Spinal cord (tissue), 9 donors: ENCODE measurements at regions not wholly inside any gene's neighbourhood (a gene's known extent, or its start where the extent isn't known, plus 50 kb on each side); places are given as distances from the start of the nearest gene placed in this dataset.
A peak's percentile ranks its signal among the peaks of the same experiment; 100 is the strongest.

Experiments used
- DNase-seq, 6 donors: peaks; one replicate each; pipeline versions ENCODE4 v3.0.0 to v3.0.0-alpha.2; 2013 to 2015; ENCODE audit warnings: low spot score in 6 of 6, low read depth in 4 of 6
- H3K27ac ChIP-seq: one replicate; pipeline ENCODE4 v1.5.1; 2013; ENCODE audit warnings: low read depth, low read length, control low read depth
- H3K27me3 ChIP-seq: one replicate; pipeline ENCODE4 v1.6.1; 2013; ENCODE audit warnings: low read length; ENCODE audit not compliant: control insufficient read depth, insufficient read depth
- H3K36me3 ChIP-seq: one replicate; pipeline ENCODE4 v1.6.1; 2013; ENCODE audit warnings: low read length; ENCODE audit not compliant: control insufficient read depth, insufficient read depth
- H3K4me1 ChIP-seq: one replicate; pipeline ENCODE4 v1.6.1; 2013; ENCODE audit warnings: low read length; ENCODE audit not compliant: control insufficient read depth, insufficient read depth
- H3K4me3 ChIP-seq: one replicate; pipeline ENCODE4 v1.5.1; 2013; ENCODE audit warnings: low read depth, low read length, control low read depth
- H3K9me3 ChIP-seq: one replicate; pipeline ENCODE4 v1.6.1; 2013; ENCODE audit warnings: low read length; ENCODE audit not compliant: control insufficient read depth, insufficient read depth
- WGBS: methylation state at CpG from one replicate; pipeline ENCODE4 v1.1.5; 2013; ENCODE audit warnings: missing lambda C conversion rate; ENCODE audit not compliant: insufficient coverage; 5-methylcytosine and 5-hydroxymethylcytosine counted together
- donor health status: healthy.

GRCh38 chr1:29658688-29659087 is 422.4 kb downstream of the PTPRU start:
- no peaks in the 10 kb centered on the region for H3K4me1 ChIP-seq
- no peak overlapping the region for H3K4me3 ChIP-seq
- no peak overlapping the region for H3K27ac ChIP-seq
- no CpG with 5 or more reads among the region's 1 CpG for WGBS
- H3K27me3 ChIP-seq = no peaks in the 10 kb centered on the region
- DNase-seq = no peak
- peaks cover 7% of the 10 kb centered on the region for H3K9me3 ChIP-seq
- no peaks in the 10 kb centered on the region for H3K36me3 ChIP-seq

GRCh38 chr1:29657816-29658215 is 421.5 kb downstream of the PTPRU start:
- no peak overlapping the region for H3K4me3 ChIP-seq
- H3K4me1 ChIP-seq = no peaks in the 10 kb centered on the region
- peaks cover 7% of the 10 kb centered on the region for H3K9me3 ChIP-seq
- no peak for DNase-seq
- no peaks in the 10 kb centered on the region for H3K36me3 ChIP-seq
- no peak overlapping the region for H3K27ac ChIP-seq
- no peaks in the 10 kb centered on the region for H3K27me3 ChIP-seq
- WGBS = 100% methylated on average over 1 of the region's 2 CpGs

GRCh38 chr1:29655945-29656850 is 419.9 kb downstream of the PTPRU start:
- H3K27ac ChIP-seq = no peak overlapping the region
- peak in 1 of 6 donors; percentile 40 for DNase-seq
- H3K4me1 ChIP-seq = no peaks in the 10 kb centered on the region
- no peaks in the 10 kb centered on the region for H3K27me3 ChIP-seq
- no peaks in the 10 kb centered on the region for H3K36me3 ChIP-seq
- 41% methylated on average over 7 of the region's 8 CpGs for WGBS
- peaks cover 7% of the 10 kb centered on the region for H3K9me3 ChIP-seq
- no peak overlapping the region for H3K4me3 ChIP-seq

DNA sequence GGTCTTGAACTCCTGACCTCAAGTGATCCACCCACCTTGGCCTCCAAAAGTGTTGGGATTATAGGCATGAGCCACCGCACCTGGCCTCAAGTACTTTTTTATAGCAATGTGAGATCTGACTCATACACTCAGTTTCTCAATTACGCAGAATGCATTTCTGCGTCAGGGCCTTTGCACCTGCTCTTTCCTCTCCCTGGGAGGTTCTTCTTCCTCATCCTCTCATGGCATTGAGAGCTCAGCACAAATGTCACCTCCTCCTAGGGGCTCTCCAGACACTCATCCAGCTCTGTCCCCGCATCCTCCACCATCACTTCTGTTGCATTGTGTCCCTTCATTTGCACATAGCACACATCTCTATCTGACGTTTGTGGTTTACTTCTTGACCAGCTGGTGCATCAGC is 418.8 kb downstream of the PTPRU start:
- H3K4me1 ChIP-seq = no peaks in the 10 kb centered on the region
- no peak overlapping the region for H3K27ac ChIP-seq
- no peak overlapping the region for H3K4me3 ChIP-seq
- 80% methylated on average over 5 of the region's 5 CpGs for WGBS
- DNase-seq = no peak
- no peaks in the 10 kb centered on the region for H3K36me3 ChIP-seq
- H3K9me3 ChIP-seq = peaks cover 7% of the 10 kb centered on the region
- no peaks in the 10 kb centered on the region for H3K27me3 ChIP-seq

DNA sequence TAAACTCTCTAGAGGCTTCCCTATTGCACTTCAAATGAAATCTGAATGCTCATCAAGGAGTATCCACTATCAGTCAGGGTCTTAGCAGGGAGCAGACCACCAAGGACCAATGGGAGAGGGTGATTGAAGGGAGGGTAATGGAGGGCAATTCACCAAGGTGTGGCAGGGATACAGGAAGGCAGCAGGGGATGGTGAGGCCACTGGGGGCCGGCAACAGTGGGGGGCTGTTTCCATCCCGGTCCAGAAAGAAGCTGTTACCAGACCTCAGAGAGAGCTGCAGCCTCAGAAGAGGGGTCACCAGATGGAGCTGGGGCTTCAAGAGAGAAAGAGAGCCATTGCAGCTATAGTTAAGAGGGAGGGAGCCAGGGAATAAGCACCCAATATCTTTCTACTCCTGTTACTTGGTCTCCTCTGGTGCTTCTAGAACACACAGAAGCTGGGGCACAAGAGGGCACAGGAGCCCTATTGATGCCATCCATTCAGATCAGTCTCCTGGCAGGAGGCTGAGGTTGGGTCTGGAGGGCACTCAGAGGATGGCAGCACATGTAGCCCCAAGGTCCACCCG is 417.6 kb downstream of the PTPRU start:
- no peaks in the 10 kb centered on the region for H3K36me3 ChIP-seq
- H3K4me1 ChIP-seq = no peaks in the 10 kb centered on the region
- peaks cover 1% of the 10 kb centered on the region for H3K9me3 ChIP-seq
- DNase-seq = no peak
- no peak overlapping the region for H3K4me3 ChIP-seq
- no peaks in the 10 kb centered on the region for H3K27me3 ChIP-seq
- WGBS = 67% methylated on average over 1 of the region's 3 CpGs
- no peak overlapping the region for H3K27ac ChIP-seq

- H3K27me3 ChIP-seq = no peaks in the 10 kb centered on the region
- 54% methylated on average over 4 of the region's 5 CpGs for WGBS
Observed at GRCh38 chr1:29653034-29653810, 416.9 kb downstream of the PTPRU start.

GRCh38 chr1:29651684-29652665 is 415.7 kb downstream of the PTPRU start:
- Histone ChIP-seq H3K4me1 (no peaks in the 10 kb centered on the region), H3K4me3 (no peak overlapping the region), H3K9me3 (no peaks in the 10 kb centered on the region), H3K36me3 (no peaks in the 10 kb centered on the region), H3K27ac (no peak overlapping the region), H3K27me3 (no peaks in the 10 kb centered on the region)
- WGBS = 77% methylated on average over 16 of the region's 17 CpGs
- no peak for DNase-seq

More at GRCh38 chr1:29653034-29653810, 416.9 kb downstream of the PTPRU start:
- no peak overlapping the region for H3K4me3 ChIP-seq
- no peak for DNase-seq
- H3K27ac ChIP-seq = no peak overlapping the region
- H3K9me3 ChIP-seq = no peaks in the 10 kb centered on the region
- H3K36me3 ChIP-seq = no peaks in the 10 kb centered on the region
- H3K4me1 ChIP-seq = no peaks in the 10 kb centered on the region

DNA sequence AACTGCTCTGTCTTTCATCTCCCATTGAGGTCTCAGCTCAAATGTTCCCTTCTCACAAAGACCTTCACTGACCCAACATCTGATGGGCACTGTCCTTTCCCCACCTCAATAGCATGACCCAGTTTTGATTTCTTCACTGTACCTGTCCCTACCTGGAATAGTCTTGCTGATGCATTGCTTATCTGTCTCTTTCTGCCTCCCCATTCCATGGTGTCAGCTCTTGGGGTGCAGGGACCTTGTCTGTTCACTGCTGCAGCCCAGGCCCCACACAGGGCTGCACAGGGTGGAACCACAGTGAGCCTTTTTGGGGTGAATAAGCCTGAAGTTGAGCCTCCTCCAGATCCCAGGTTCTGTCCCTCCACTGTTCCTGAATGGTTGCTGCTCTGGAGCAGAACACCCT is 414.9 kb downstream of the PTPRU start:
- Histone ChIP-seq H3K4me1 (no peaks in the 10 kb centered on the region), H3K27ac (no peak overlapping the region), H3K36me3 (no peaks in the 10 kb centered on the region), H3K4me3 (no peak overlapping the region), H3K9me3 (no peaks in the 10 kb centered on the region), H3K27me3 (no peaks in the 10 kb centered on the region)
- DNase-seq = no peak

DNA sequence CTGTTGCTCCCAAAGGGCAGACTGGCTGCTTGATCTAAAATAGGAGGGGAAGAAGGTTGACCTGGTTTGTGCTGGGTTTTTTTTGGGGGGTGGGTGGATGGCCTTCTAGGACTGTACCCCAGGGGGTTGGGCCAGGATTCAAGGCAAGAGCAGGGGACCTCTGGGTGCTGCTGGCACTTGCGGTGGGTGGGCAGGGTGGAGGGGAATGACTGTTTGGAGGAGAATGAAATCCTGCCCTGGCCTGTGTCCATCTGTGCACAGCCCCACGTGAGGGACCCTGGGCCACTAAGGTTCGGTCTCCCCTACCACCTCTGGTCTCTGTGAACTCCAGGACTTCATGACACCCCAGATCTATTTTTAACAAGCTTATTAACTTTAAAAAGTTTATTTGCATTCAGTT is 414.2 kb downstream of the PTPRU start:
- DNase-seq = no peak
- Histone ChIP-seq H3K27ac (no peak overlapping the region), H3K4me3 (no peak overlapping the region), H3K36me3 (no peaks in the 10 kb centered on the region), H3K9me3 (no peaks in the 10 kb centered on the region), H3K4me1 (no peaks in the 10 kb centered on the region), H3K27me3 (no peaks in the 10 kb centered on the region)
- WGBS = 95% methylated on average over 2 of the region's 3 CpGs
